Uterus (tissue), 3 donors: ENCODE measurements at regions not wholly inside any gene's neighbourhood (a gene's known extent, or its start where the extent isn't known, plus 50 kb on each side); places are given as distances from the start of the nearest gene placed in this dataset.
A peak's percentile ranks its signal among the peaks of the same experiment; 100 is the strongest.

ENCODE experiments used
- DNase-seq, 2 donors: peaks; one replicate each; pipeline ENCODE4 v3.0.0-alpha.2; 2019 to 2020
- H3K27ac ChIP-seq, 2 donors: fragments of 200-600 bp; sonication (generic); 1 replicate in 1 of 2; 2 replicates in 1 of 2; pipeline ENCODE4 v1.5.1; 2016 to 2018
- H3K27me3 ChIP-seq, 2 donors: fragments of 200-600 bp; sonication (generic); one replicate each; pipeline ENCODE4 v1.5.1; 2018 to 2019; ENCODE audit warnings: control low read depth in 1 of 2
- H3K36me3 ChIP-seq, 2 donors: fragments of 200-600 bp; sonication (generic); one replicate each; pipeline ENCODE4 v1.5.1; 2019; ENCODE audit warnings: control low read depth in 1 of 2
- H3K4me1 ChIP-seq, 2 donors: fragments of 200-600 bp; sonication (generic); one replicate each; pipeline ENCODE4 v1.5.1; 2018 to 2019; ENCODE audit warnings: control low read depth in 1 of 2
- H3K4me3 ChIP-seq, 2 donors: fragments of 200-600 bp; sonication (generic); 1 replicate in 1 of 2; 2 replicates in 1 of 2; pipeline ENCODE4 v1.5.1; 2018 to 2019; ENCODE audit warnings: mild to moderate bottlenecking in 1 of 2
- H3K9me3 ChIP-seq, 2 donors: fragments of 200-600 bp; sonication (generic); one replicate each; pipeline ENCODE4 v1.5.1; 2019; ENCODE audit warnings: control low read depth in 1 of 2
- POLR2A ChIP-seq, 2 donors: fragments of 450-650 bp; IDR thresholded peaks; one replicate each; pipeline ENCODE4 v1.6.1; 2016; ENCODE audit warnings: antibody characterized with exemption in 2 of 2, mild to moderate bottlenecking in 1 of 2, moderate library complexity in 1 of 2
- intact Hi-C: fragments of 100-400 bp; cut with DNase I; formaldehyde crosslinking; loops from one replicate; pipeline ENCODE4 v1.15.1; 2023; ENCODE audit warnings: low total_unique reads
- TF ChIP-seq, protein P1 (sequence below), 4 experiments: fragments of 200-600 bp in 2 of 4; fragments of 450-650 bp in 2 of 4; sonication (generic) in 2 of 4; IDR thresholded peaks; one replicate each; pipeline ENCODE4 v1.5.1; 2016 to 2019; ENCODE audit warnings: antibody characterized with exemption in 4 of 4, mild to moderate bottlenecking in 2 of 4, moderate library complexity in 1 of 4
- donor health status: DM: yes; HTN: yes; CAD: no.

DNA sequence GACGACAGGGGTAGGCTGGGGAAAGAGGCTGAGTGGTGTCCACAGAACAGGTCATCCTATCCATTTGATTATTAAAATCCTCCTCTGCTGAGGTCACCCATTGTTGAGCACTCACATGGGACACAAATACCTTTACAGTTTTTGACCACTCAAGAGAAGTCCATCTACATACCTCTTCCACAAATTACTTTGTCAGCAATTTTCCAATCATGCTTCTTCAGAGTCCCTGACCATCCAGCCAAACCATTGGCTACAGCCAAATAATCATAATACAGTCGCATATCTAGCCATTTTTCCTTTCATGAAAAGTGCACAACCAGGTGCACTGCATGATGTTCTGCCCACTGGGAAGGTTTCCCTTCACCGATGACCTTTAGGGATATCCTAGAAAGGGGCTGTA is 407.4 kb downstream of the TEX13C start:
- no peaks in the 10 kb centered on the region for H3K4me1 ChIP-seq
- H3K4me3 ChIP-seq: no peak overlapping the region
- no peaks in the 10 kb centered on the region for H3K36me3 ChIP-seq
- TF ChIP-seq, protein P1, sequence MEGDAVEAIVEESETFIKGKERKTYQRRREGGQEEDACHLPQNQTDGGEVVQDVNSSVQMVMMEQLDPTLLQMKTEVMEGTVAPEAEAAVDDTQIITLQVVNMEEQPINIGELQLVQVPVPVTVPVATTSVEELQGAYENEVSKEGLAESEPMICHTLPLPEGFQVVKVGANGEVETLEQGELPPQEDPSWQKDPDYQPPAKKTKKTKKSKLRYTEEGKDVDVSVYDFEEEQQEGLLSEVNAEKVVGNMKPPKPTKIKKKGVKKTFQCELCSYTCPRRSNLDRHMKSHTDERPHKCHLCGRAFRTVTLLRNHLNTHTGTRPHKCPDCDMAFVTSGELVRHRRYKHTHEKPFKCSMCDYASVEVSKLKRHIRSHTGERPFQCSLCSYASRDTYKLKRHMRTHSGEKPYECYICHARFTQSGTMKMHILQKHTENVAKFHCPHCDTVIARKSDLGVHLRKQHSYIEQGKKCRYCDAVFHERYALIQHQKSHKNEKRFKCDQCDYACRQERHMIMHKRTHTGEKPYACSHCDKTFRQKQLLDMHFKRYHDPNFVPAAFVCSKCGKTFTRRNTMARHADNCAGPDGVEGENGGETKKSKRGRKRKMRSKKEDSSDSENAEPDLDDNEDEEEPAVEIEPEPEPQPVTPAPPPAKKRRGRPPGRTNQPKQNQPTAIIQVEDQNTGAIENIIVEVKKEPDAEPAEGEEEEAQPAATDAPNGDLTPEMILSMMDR (IDR thresholded peaks at IDR 0.05): no peak
- TF ChIP-seq POLR2A (IDR thresholded peaks at IDR 0.05): no peak
- no peak overlapping the region for H3K27ac ChIP-seq
- intact Hi-C loops: no loop called here
- H3K27me3 ChIP-seq: no peaks in the 10 kb centered on the region
- no peaks in the 10 kb centered on the region for H3K9me3 ChIP-seq
- no peak for DNase-seq

DNA sequence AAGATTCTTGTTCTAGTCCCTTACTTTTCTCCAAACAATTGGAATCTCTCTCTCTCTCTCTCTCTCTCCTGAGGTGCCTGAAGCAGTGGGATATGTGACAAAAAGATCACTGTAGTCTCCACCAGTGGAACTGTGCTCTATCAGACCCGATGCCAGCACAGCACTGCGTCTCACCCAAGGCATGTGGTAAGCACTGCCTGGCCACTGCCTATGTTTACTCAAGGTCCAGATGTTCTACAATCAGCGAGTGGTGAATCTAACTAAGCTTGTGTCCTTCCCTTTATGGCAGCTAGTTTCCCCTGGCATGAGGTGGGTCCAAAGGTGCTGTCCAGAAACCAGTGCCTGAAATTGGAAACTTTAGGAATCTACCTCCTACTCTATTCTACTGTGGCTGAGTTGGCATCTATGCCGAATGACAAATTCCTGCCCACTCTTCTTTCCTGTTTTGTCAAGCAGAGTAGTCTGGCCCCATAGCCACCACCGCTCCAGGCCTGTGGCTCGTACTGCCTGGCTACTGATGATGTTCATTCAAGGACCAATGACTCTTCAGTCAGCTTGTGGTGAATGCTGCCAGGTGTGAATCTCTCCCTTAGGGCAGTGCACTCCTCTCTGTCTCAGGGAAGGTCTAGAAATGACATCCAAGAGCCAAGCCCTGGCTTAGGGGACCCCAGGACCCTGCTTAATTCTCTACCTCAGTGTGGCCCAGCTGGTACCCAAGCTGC is 416.5 kb downstream of the TEX13C start:
- intact Hi-C loops: no loop called here
- H3K4me3 ChIP-seq: no peak overlapping the region
- DNase-seq: no peak
- H3K4me1 ChIP-seq: no peaks in the 10 kb centered on the region
- TF ChIP-seq, protein P1 (IDR thresholded peaks at IDR 0.05): no peak
- no peak for TF ChIP-seq POLR2A (IDR thresholded peaks at IDR 0.05)
- no peak overlapping the region for H3K27ac ChIP-seq
- no peaks in the 10 kb centered on the region for H3K27me3 ChIP-seq
- H3K9me3 ChIP-seq: no peaks in the 10 kb centered on the region
- no peaks in the 10 kb centered on the region for H3K36me3 ChIP-seq

DNA sequence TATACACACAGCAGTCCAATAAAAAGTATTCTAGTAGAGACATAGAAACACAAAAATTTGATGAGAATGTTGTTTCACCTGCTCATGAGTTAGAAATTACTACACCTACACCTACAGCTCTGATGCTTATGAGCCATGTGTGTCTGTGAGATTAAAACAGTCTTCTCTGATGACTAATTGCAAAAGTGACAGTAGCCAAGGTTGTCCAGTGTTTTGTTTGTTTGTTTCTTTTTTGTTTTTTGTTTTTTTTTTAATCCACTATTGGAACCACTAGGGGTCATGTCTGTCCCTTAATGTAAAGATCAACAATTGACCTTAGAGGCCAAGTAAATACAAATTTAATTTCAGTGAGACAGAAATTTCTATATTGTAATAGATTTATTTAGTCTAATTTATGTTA is 423.1 kb downstream of the TEX13C start:
- Histone ChIP-seq H3K27ac (no peak overlapping the region), H3K36me3 (no peaks in the 10 kb centered on the region), H3K4me3 (no peak overlapping the region), H3K27me3 (no peaks in the 10 kb centered on the region), H3K4me1 (no peaks in the 10 kb centered on the region), H3K9me3 (no peaks in the 10 kb centered on the region)
- DNase-seq: no peak
- TF ChIP-seq, protein P1 (IDR thresholded peaks at IDR 0.05): no peak
- no peak for TF ChIP-seq POLR2A (IDR thresholded peaks at IDR 0.05)
- intact Hi-C loops: no loop called here

DNA sequence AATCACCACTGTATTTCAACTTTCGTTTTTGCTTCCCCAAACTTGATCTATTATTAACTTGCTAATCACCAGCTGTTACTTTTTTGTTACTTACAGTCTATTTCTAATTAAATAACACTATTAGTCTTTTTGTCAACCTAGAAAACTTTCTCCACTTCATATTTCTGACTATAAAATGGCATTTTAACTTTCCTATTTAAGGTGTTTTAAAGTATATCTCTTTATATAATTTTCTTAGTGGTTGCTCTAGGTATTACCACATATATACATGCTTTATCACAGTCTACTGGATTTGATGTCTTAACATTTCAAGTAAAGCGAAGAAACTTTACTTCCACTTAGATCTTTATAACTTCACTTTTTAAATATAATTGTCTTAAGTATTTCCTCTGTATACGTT is 421.2 kb downstream of the DCAF12L2 start:
- H3K4me3 ChIP-seq: no peak overlapping the region
- no peak overlapping the region for H3K27ac ChIP-seq
- intact Hi-C loops: no loop called here
- no peak for DNase-seq
- no peaks in the 10 kb centered on the region for H3K36me3 ChIP-seq
- H3K9me3 ChIP-seq: no peaks in the 10 kb centered on the region
- TF ChIP-seq, protein P1 (IDR thresholded peaks at IDR 0.05): no peak
- no peak for TF ChIP-seq POLR2A (IDR thresholded peaks at IDR 0.05)
- no peaks in the 10 kb centered on the region for H3K27me3 ChIP-seq
- no peaks in the 10 kb centered on the region for H3K4me1 ChIP-seq

DNA sequence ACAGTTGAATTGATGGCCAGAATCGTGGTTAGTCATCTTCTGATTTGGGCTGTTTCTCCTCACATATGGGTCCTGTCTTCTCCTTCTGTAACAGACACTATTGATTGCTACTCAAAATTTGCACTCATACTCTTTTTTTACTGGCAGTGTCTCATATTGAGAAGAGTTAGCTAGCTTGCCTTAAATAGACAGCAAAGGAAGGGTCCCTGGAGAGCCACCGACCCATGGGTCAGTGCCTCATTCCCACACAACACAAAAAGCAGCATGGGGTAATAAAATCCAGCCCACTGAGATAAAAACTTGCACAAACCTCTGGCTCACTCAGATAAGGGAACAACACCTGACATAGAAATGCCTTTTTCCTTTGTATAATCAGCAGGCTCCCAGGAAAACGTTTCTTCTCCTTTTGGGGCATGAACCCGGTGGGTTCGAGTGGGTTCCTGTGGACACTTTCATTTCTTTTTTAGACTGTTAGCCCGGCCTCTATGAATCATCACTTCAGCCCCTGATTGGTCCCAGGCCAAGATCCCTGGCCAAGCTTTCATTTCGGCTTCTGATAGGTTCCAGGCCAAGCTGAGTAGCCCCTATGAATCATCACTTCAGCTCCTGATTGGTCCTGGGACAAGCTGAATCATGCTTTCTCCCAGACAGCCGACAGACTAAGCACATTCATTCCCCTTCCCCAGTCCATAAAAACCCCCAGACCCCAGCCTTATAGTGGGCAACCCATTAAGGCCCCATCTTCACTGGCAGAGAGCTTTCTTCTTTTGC is 408.1 kb downstream of the DCAF12L2 start:
- TF ChIP-seq, protein P1 (IDR thresholded peaks at IDR 0.05): no peak
- no peak for TF ChIP-seq POLR2A (IDR thresholded peaks at IDR 0.05)
- H3K36me3 ChIP-seq: no peaks in the 10 kb centered on the region
- no peak overlapping the region for H3K4me3 ChIP-seq
- intact Hi-C loops: no loop called here
- no peaks in the 10 kb centered on the region for H3K9me3 ChIP-seq
- DNase-seq: peak; percentile 26 to 39
- H3K27me3 ChIP-seq: no peaks in the 10 kb centered on the region
- H3K4me1 ChIP-seq: no peaks in the 10 kb centered on the region
- H3K27ac ChIP-seq: no peak overlapping the region
